H9 (cell line): ENCODE measurements at regions not wholly inside any gene's neighbourhood (a gene's known extent, or its start where the extent isn't known, plus 50 kb on each side); places are given as distances from the start of the nearest gene placed in this dataset.

Source experiments
- DNase-seq: peaks from one replicate; pipeline ENCODE4 v3.0.0-alpha.2; 2017
- H2AFZ ChIP-seq: one replicate; pipeline ENCODE4 v1.6.1; 2013; ENCODE audit warnings: mild to moderate bottlenecking, low read length, control low read depth, moderate library complexity
- H2AK5ac ChIP-seq: 2 replicates; pipeline ENCODE4 v1.6.1; 2013; ENCODE audit warnings: low read length, control low read depth, mixed read lengths; ENCODE audit not compliant: insufficient read length
- H2BK120ac ChIP-seq: one replicate; pipeline ENCODE4 v1.6.1; 2013; ENCODE audit warnings: low read depth, mild to moderate bottlenecking, low read length, control low read depth, inconsistent platforms; ENCODE audit not compliant: poor library complexity, severe bottlenecking
- H2BK12ac ChIP-seq: 2 replicates; pipeline ENCODE4 v1.6.1; 2013; ENCODE audit warnings: low read length, control low read depth, mixed read lengths, low read depth; ENCODE audit not compliant: insufficient read length
- H2BK15ac ChIP-seq: 2 replicates; pipeline ENCODE4 v1.6.1; 2013; ENCODE audit warnings: low read depth, low read length, control low read depth
- H2BK20ac ChIP-seq: one replicate; pipeline ENCODE4 v1.6.1; 2013; ENCODE audit warnings: low read depth, mild to moderate bottlenecking, low read length, control low read depth, inconsistent platforms; ENCODE audit not compliant: poor library complexity, severe bottlenecking
- H2BK5ac ChIP-seq: 2 replicates; pipeline ENCODE4 v1.6.1; 2013; ENCODE audit warnings: low read length, control low read depth, mixed read lengths; ENCODE audit not compliant: insufficient read length
- H3K14ac ChIP-seq: 2 replicates; pipeline ENCODE4 v1.6.1; 2013; ENCODE audit warnings: low read length, control low read depth; ENCODE audit not compliant: insufficient read depth
- H3K18ac ChIP-seq: 2 replicates; pipeline ENCODE4 v1.6.1; 2013; ENCODE audit warnings: low read depth, mild to moderate bottlenecking, mixed read lengths, low read length, control low read depth; ENCODE audit not compliant: insufficient read length
- H3K23ac ChIP-seq: 2 replicates; pipeline ENCODE4 v1.6.1; 2013; ENCODE audit warnings: low read length, control low read depth, mixed read lengths, low read depth; ENCODE audit not compliant: insufficient read length
- H3K23me2 ChIP-seq: 2 replicates; pipeline ENCODE4 v1.6.1; 2013; ENCODE audit warnings: low read depth, mild to moderate bottlenecking, mixed read lengths, low read length, control low read depth; ENCODE audit not compliant: insufficient read length, poor library complexity, severe bottlenecking
- H3K27ac ChIP-seq: 2 replicates; pipeline ENCODE4 v1.5.1; 2013; ENCODE audit warnings: low read length, control low read depth, mixed read lengths, low read depth; ENCODE audit not compliant: insufficient read length
- H3K27me3 ChIP-seq: 2 replicates; pipeline ENCODE4 v1.6.1; 2013; ENCODE audit warnings: low read length, control low read depth, inconsistent platforms; ENCODE audit not compliant: insufficient read depth
- H3K4ac ChIP-seq: 2 replicates; pipeline ENCODE4 v1.6.1; 2013; ENCODE audit warnings: low read depth, mild to moderate bottlenecking, control low read depth, inconsistent platforms, low read length, moderate library complexity
- H3K4me1 ChIP-seq: 2 replicates; pipeline ENCODE4 v1.6.1; 2013; ENCODE audit warnings: low read length, control low read depth, inconsistent platforms; ENCODE audit not compliant: insufficient read depth
- H3K4me2 ChIP-seq: 2 replicates; pipeline ENCODE4 v1.6.1; 2013; ENCODE audit warnings: low read length, control low read depth, mixed read lengths; ENCODE audit not compliant: insufficient read length, insufficient read depth
- H3K56ac ChIP-seq: 2 replicates; pipeline ENCODE4 v1.6.1; 2013; ENCODE audit warnings: low read depth, mild to moderate bottlenecking, mixed read lengths, low read length, control low read depth; ENCODE audit not compliant: insufficient read length
- H3K79me1 ChIP-seq: 2 replicates; pipeline ENCODE4 v1.6.1; 2013; ENCODE audit warnings: low read depth, mild to moderate bottlenecking, moderate library complexity, low read length, control low read depth, inconsistent platforms; ENCODE audit not compliant: insufficient read depth, poor library complexity, severe bottlenecking
- H3K79me2 ChIP-seq: 2 replicates; pipeline ENCODE4 v1.6.1; 2013; ENCODE audit warnings: low read length, control low read depth, inconsistent platforms; ENCODE audit not compliant: insufficient read depth
- H3K9ac ChIP-seq: 2 replicates; pipeline ENCODE4 v1.6.1; 2013; ENCODE audit warnings: low read length, control low read depth, mixed read lengths; ENCODE audit not compliant: insufficient read length; ENCODE audit errors: extremely low read depth
- H3K9me3 ChIP-seq: one replicate; pipeline ENCODE4 v1.6.1; 2013; ENCODE audit warnings: low read depth, low read length, inconsistent platforms; ENCODE audit not compliant: control insufficient read depth
- H3T11ph ChIP-seq: one replicate; pipeline ENCODE4 v1.6.1; 2013; ENCODE audit warnings: mild to moderate bottlenecking, low read length, control low read depth, inconsistent platforms
- H4K20me1 ChIP-seq: one replicate; pipeline ENCODE4 v1.6.1; 2013; ENCODE audit not compliant: control insufficient read depth, insufficient read length, insufficient read depth
- H4K5ac ChIP-seq: 2 replicates; pipeline ENCODE4 v1.6.1; 2013; ENCODE audit warnings: low read depth, mild to moderate bottlenecking, mixed read lengths, low read length, control low read depth; ENCODE audit not compliant: insufficient read length
- H4K8ac ChIP-seq: replicated peaks from 2 replicates; pipeline ENCODE4 v1.6.1; 2013; ENCODE audit warnings: low read length, control low read depth, mixed read lengths, low read depth; ENCODE audit not compliant: insufficient read length
- H4K91ac ChIP-seq: 2 replicates; pipeline ENCODE4 v1.6.1; 2013; ENCODE audit warnings: low read depth, mild to moderate bottlenecking, moderate library complexity, mixed read lengths, low read length, control low read depth; ENCODE audit not compliant: insufficient read length
- H3K27ac Mint-ChIP-seq, 3 experiments: 2 replicates in 2 of 3; 3 replicates in 1 of 3; pipeline ENCODE4 v1.8.0; 2020 to 2021; ENCODE audit warnings: mixed read lengths in 3 of 3, mild to moderate bottlenecking in 1 of 3, moderate library complexity in 1 of 3
- H3K27me3 Mint-ChIP-seq: 2 replicates; pipeline ENCODE4 v1.8.0; 2021; ENCODE audit warnings: low read depth, mild to moderate bottlenecking, moderate library complexity, mixed read lengths
- H3K36me3 Mint-ChIP-seq, 3 experiments: 2 replicates in 2 of 3; 3 replicates in 1 of 3; pipeline ENCODE4 v1.8.0; 2020 to 2021; ENCODE audit warnings: low read depth in 3 of 3, mixed read lengths in 3 of 3; ENCODE audit not compliant: insufficient read depth in 1 of 3
- H3K4me1 Mint-ChIP-seq, 2 experiments: 2 replicates each; pipeline ENCODE4 v1.8.0; 2020; ENCODE audit warnings: mixed read lengths in 2 of 2
- H3K4me3 Mint-ChIP-seq, 2 experiments: 2 replicates in 1 of 2; 3 replicates in 1 of 2; pipeline ENCODE4 v1.8.0; 2020 to 2021; ENCODE audit warnings: mild to moderate bottlenecking in 2 of 2, mixed read lengths in 2 of 2, moderate library complexity in 1 of 2
- H3K9me3 Mint-ChIP-seq, 2 experiments: 2 replicates in 1 of 2; 3 replicates in 1 of 2; pipeline ENCODE4 v1.8.0; 2020; ENCODE audit warnings: mild to moderate bottlenecking in 2 of 2, mixed read lengths in 2 of 2, moderate library complexity in 1 of 2
- WGBS: extraction: QIAGEN DNeasy Blood & Tissue Kit; methylation state at CpG from one replicate; pipeline ENCODE4 v1.1.7; 2013; ENCODE audit warnings: missing lambda C conversion rate, low lambda C conversion rate, mixed read lengths; ENCODE audit not compliant: insufficient read length; ENCODE audit errors: extremely low coverage; 5-methylcytosine and 5-hydroxymethylcytosine counted together
- TF ChIP-seq, protein P1 (sequence below): fragments of 200-600 bp; sonication (generic); conservative IDR thresholded peaks from 3 replicates; pipeline ENCODE4 v1.8.0; 2021; ENCODE audit warnings: antibody characterized with exemption, mild to moderate bottlenecking

DNA sequence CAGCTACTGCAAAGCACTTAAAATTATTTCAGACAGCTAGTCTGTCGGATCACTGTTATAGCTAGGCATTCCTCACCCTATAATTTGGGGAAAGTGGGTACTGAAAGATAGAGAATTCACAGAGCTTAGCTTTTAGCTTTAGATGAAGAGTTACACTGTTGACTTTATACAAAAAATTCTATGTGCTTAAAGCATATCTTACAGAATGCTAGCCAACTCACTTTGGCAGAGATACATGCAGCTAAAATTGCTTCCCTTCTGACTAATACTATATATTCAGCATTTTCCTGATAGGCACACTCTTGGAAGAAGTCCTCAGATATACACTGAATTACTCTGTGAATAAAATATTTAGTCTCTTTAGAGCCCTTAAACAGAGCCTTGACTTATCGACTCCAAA is 353.5 kb upstream of the STEAP1 start:
- TF ChIP-seq, protein P1, sequence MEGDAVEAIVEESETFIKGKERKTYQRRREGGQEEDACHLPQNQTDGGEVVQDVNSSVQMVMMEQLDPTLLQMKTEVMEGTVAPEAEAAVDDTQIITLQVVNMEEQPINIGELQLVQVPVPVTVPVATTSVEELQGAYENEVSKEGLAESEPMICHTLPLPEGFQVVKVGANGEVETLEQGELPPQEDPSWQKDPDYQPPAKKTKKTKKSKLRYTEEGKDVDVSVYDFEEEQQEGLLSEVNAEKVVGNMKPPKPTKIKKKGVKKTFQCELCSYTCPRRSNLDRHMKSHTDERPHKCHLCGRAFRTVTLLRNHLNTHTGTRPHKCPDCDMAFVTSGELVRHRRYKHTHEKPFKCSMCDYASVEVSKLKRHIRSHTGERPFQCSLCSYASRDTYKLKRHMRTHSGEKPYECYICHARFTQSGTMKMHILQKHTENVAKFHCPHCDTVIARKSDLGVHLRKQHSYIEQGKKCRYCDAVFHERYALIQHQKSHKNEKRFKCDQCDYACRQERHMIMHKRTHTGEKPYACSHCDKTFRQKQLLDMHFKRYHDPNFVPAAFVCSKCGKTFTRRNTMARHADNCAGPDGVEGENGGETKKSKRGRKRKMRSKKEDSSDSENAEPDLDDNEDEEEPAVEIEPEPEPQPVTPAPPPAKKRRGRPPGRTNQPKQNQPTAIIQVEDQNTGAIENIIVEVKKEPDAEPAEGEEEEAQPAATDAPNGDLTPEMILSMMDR, result no peak
- H4K8ac ChIP-seq, result no peak overlapping the region
- H2AFZ ChIP-seq, result no peak overlapping the region
- H3K4ac ChIP-seq, result no peak overlapping the region
- H3K14ac ChIP-seq, result no peak overlapping the region
- H3K4me2 ChIP-seq, result no peak overlapping the region
- Mint-ChIP-seq H3K4me3 (no peak overlapping the region), H3K27ac (no peak overlapping the region), H3K9me3 (peaks cover 4 to 5% of the 10 kb centered on the region in 2 experiments; a peak in 4 of 5 replicates), H3K4me1 (peaks cover 0 to 5% of the 10 kb centered on the region in 2 experiments; a peak in 3 of 4 replicates), H3K36me3 (peaks cover 0 to 5% (median 0%) of the 10 kb centered on the region in 3 experiments; a peak in 2 of 7 replicates), H3K27me3 (no peaks in the 10 kb centered on the region; the same call in 1 of the 2 replicates)
- no CpG with 5 or more reads among the region's 2 CpGs for WGBS
- H3K18ac ChIP-seq, result no peak overlapping the region
- H3K27me3 ChIP-seq, result no peaks in the 10 kb centered on the region
- no peak overlapping the region for H2AK5ac ChIP-seq
- no peaks in the 10 kb centered on the region for H4K20me1 ChIP-seq
- no peak overlapping the region for H2BK120ac ChIP-seq
- no peaks in the 10 kb centered on the region for H3K79me2 ChIP-seq
- H3T11ph ChIP-seq, result no peak overlapping the region
- no peak for DNase-seq
- H4K91ac ChIP-seq, result no peak overlapping the region
- H3K27ac ChIP-seq, result no peak overlapping the region
- H3K9ac ChIP-seq, result no peak overlapping the region
- no peak overlapping the region for H2BK12ac ChIP-seq
- H3K23ac ChIP-seq, result no peak overlapping the region
- H3K9me3 ChIP-seq, result no peaks in the 10 kb centered on the region
- no peaks in the 10 kb centered on the region for H3K4me1 ChIP-seq
- no peak overlapping the region for H2BK5ac ChIP-seq
- H4K5ac ChIP-seq, result no peak overlapping the region
- no peak overlapping the region for H3K56ac ChIP-seq
- H2BK15ac ChIP-seq, result no peak overlapping the region
- no peak overlapping the region for H2BK20ac ChIP-seq
- no peaks in the 10 kb centered on the region for H3K23me2 ChIP-seq
- no peaks in the 10 kb centered on the region for H3K79me1 ChIP-seq
